Breast epithelium (tissue), 4 donors: ENCODE measurements at regions not wholly inside any gene's neighbourhood (a gene's known extent, or its start where the extent isn't known, plus 50 kb on each side); places are given as distances from the start of the nearest gene placed in this dataset.

ENCODE experiments used
- DNase-seq, 2 donors: peaks; one replicate each; pipeline ENCODE4 v3.0.0-alpha.2; 2019; ENCODE audit warnings: low spot score in 2 of 2
- H3K27ac ChIP-seq, 2 donors: fragments of 200-600 bp; sonication (generic) in 1 of 2; one replicate each; pipeline ENCODE4 v1.5.1; 2016 to 2019; ENCODE audit warnings: mild to moderate bottlenecking in 1 of 2
- H3K27me3 ChIP-seq, 2 donors: fragments of 200-600 bp; sonication (generic) in 1 of 2; one replicate each; pipeline versions ENCODE4 v1.5.1 to v1.6.0; 2017 to 2019; ENCODE audit warnings: control low read depth in 1 of 2, mild to moderate bottlenecking in 1 of 2
- H3K36me3 ChIP-seq: fragments of 200-600 bp; one replicate; pipeline ENCODE4 v1.5.1; 2019
- H3K4me1 ChIP-seq, 2 donors: fragments of 200-600 bp; sonication (generic); one replicate each; pipeline ENCODE4 v1.5.1; 2016 to 2019; ENCODE audit warnings: control low read depth in 1 of 2
- H3K4me3 ChIP-seq, 3 donors: fragments of 200-600 bp; sonication (generic); 1 replicate in 2 of 3; 2 replicates in 1 of 3; pipeline ENCODE4 v1.5.1; 2016 to 2019; ENCODE audit warnings: mild to moderate bottlenecking in 3 of 3, moderate library complexity in 2 of 3
- H3K9me3 ChIP-seq, 2 donors: fragments of 200-600 bp; sonication (generic) in 1 of 2; one replicate each; pipeline ENCODE4 v1.5.1; 2016 to 2019; ENCODE audit warnings: control low read depth in 1 of 2
- CTCF ChIP-seq, 3 donors: fragments of 450-650 bp; IDR thresholded peaks; one replicate each; pipeline ENCODE4 v1.5.1; 2016 to 2017; ENCODE audit warnings: antibody characterized with exemption in 3 of 3, mild to moderate bottlenecking in 3 of 3, moderate library complexity in 3 of 3
- POLR2A ChIP-seq: fragments of 450-650 bp; IDR thresholded peaks from one replicate; pipeline ENCODE4 v1.6.1; 2016; ENCODE audit warnings: antibody characterized with exemption, mild to moderate bottlenecking, moderate library complexity
- POLR2AphosphoS5 ChIP-seq, 3 donors: sonication (generic); formaldehyde crosslinking; IDR thresholded peaks; one replicate each; pipeline ENCODE4 v1.6.1; 2017; ENCODE audit warnings: antibody characterized with exemption in 3 of 3
- intact Hi-C: fragments of 100-400 bp; cut with DNase I; formaldehyde crosslinking; loops from one replicate; pipeline ENCODE4 v1.15.1; 2023; ENCODE audit warnings: low total_unique reads

DNA sequence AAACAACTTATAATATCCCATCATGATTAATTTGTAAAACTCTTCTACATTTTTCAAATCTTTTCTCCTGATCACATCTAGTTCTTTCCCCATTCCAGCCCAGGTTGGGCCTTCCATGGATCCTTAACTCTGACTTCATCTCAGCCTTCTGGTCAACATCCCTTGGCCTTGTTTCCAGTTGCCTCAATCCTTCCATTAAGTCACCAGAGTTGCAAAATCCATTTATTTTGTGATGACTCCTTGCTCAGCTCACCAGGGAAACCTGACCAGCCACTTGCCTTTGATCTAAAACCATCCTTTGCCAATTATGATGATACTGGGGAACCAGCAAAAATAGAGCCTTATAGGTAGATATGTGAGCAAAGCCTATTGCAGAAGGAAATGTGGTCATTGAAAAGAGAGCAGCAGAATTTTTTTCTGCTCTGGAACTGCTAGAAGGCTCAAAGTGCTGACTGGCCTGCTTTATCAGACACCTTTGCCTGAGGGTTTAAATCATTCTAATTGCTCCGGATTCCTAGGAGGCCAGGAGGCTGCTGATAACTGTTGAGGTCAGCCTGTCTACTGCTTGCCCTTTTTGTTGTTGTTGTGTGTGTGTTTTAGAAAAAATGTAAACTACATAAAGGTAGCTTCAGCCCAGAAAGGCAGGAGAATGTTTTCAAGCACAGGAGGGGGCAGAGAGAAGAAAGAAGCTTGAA, 512.2 kb upstream of the GRIA1 start:
- no peak overlapping the region for H3K4me3 ChIP-seq
- H3K9me3 ChIP-seq, result peaks cover 0 to 12% of the 10 kb centered on the region in 2 donors
- H3K4me1 ChIP-seq, result no peaks in the 10 kb centered on the region
- H3K27me3 ChIP-seq, result no peaks in the 10 kb centered on the region
- no peaks in the 10 kb centered on the region for H3K36me3 ChIP-seq
- intact Hi-C loops, result no loop called here
- TF ChIP-seq POLR2AphosphoS5 (IDR thresholded peaks at IDR 0.05), result no peak
- TF ChIP-seq CTCF (IDR thresholded peaks at IDR 0.05), result no peak
- no peak for TF ChIP-seq POLR2A
- no peak for DNase-seq
- H3K27ac ChIP-seq, result no peak overlapping the region

GRCh38 chr5:152987131-152987530, 503.3 kb upstream of the GRIA1 start:
- DNase-seq, result no peak
- Histone ChIP-seq H3K9me3 (no peaks in the 10 kb centered on the region), H3K27ac (no peak overlapping the region), H3K27me3 (no peaks in the 10 kb centered on the region), H3K4me1 (no peaks in the 10 kb centered on the region), H3K36me3 (no peaks in the 10 kb centered on the region), H3K4me3 (no peak overlapping the region)
- TF ChIP-seq POLR2A (no peak), CTCF (IDR thresholded peaks at IDR 0.05) (no peak), POLR2AphosphoS5 (IDR thresholded peaks at IDR 0.05) (no peak)
- intact Hi-C loops, result no loop called here

DNA sequence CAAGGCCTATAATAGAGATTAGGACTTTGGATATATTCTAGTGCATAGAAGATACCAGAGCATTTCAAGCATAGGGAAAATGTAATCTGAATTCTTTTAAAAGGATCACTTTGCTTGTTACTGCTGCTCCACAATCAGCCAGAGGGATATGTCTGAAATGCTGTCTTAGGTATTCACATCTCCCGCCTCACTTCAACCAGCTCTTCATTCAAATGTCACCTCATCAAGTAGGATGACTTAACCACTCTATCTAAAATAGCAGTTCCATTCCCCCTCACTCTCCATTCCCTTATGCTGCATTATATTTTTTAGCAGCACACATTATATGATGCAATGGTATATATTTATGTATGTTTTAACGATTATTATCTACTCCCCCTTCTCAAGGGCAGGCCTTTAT, 500.3 kb upstream of the GRIA1 start:
- DNase-seq, result no peak
- H3K4me1 ChIP-seq, result no peaks in the 10 kb centered on the region
- intact Hi-C loops, result no loop called here
- H3K36me3 ChIP-seq, result no peaks in the 10 kb centered on the region
- no peak overlapping the region for H3K4me3 ChIP-seq
- H3K27me3 ChIP-seq, result no peaks in the 10 kb centered on the region
- H3K27ac ChIP-seq, result no peak overlapping the region
- TF ChIP-seq CTCF (IDR thresholded peaks at IDR 0.05) (no peak), POLR2AphosphoS5 (IDR thresholded peaks at IDR 0.05) (no peak), POLR2A (no peak)
- H3K9me3 ChIP-seq, result no peaks in the 10 kb centered on the region

GRCh38 chr5:152990649-152991048, 499.8 kb upstream of the GRIA1 start:
- H3K27ac ChIP-seq, result no peak overlapping the region
- no peak for DNase-seq
- H3K27me3 ChIP-seq, result no peaks in the 10 kb centered on the region
- no peaks in the 10 kb centered on the region for H3K9me3 ChIP-seq
- H3K36me3 ChIP-seq, result no peaks in the 10 kb centered on the region
- H3K4me3 ChIP-seq, result no peak overlapping the region
- H3K4me1 ChIP-seq, result no peaks in the 10 kb centered on the region
- intact Hi-C loops, result no loop called here
- TF ChIP-seq POLR2A, result no peak
- no peak for TF ChIP-seq POLR2AphosphoS5 (IDR thresholded peaks at IDR 0.05)
- no peak for TF ChIP-seq CTCF (IDR thresholded peaks at IDR 0.05)

DNA sequence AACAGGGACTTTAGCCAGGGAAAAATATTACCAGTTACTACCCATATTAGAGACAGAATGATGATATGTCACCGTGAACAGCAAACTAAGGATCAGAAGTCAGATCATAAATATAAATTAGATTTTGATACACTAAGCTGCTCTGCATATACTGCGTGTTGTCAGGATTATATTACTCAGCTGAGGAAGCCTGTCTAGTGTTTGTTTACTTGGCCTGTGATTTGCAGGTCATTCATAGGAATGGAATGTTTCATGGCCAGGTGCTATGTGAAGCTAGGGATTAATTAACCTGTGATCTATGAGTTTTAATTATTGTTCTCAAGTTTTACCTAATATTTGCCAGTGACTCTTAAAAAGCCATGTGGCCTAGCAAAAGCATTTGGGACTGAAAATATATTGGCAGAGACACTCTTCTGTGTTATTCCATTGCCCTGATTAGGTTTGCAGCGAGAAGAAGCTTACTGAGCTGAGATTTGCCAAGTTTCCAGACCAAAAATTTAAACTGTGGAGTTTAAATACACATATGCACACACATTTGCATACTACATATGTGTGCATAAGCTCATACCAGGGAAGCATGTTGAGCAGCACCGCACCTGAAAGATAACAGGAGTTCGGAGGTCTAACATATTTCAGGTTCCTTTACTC, 496.3 kb upstream of the GRIA1 start:
- DNase-seq, result no peak
- Histone ChIP-seq H3K9me3 (no peaks in the 10 kb centered on the region), H3K4me1 (no peaks in the 10 kb centered on the region), H3K27ac (no peak overlapping the region), H3K36me3 (no peaks in the 10 kb centered on the region), H3K27me3 (no peaks in the 10 kb centered on the region), H3K4me3 (no peak overlapping the region)
- no peak for TF ChIP-seq POLR2A
- TF ChIP-seq POLR2AphosphoS5 (IDR thresholded peaks at IDR 0.05), result no peak
- no peak for TF ChIP-seq CTCF (IDR thresholded peaks at IDR 0.05)
- intact Hi-C loops, result no loop called here
